ENCODE measurements at regions not wholly inside any gene's neighbourhood (a gene's known extent, or its start where the extent isn't known, plus 50 kb on each side); places are given as distances from the start of the nearest gene placed in this dataset.

DNA sequence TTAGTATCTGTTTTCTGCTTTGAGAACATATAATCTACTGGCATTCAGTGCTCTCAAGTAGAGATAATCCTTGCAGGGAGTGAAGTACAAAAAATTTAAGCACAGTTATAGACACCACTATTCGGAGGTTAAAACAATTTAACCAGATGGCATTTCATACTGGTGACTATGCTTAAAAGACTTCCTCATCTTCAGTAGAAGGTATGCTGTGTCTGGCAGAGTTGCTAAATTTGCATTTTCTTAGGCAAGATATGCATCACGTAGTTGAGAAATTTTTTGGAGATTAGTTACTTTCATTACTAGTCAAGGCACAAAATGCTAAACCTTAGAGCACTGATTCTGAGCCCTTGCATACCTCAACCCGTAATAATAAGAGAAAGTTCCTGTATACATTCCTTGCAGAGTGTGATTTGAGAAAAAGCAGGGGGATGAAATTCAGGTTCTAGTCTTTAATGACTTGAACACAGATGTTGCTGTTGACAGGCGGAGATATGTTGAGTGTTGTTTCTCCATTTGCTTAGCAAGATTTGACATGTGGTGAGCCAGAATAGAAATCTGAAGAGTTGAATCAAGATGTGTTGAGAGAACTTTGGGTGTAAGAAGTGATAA is 70.8 kb upstream of the STARD4 start:
- no peak for DNase-seq

GRCh38 chr5:111582451-111582850 is 70.1 kb upstream of the STARD4 start:
- no peak for DNase-seq

DNA sequence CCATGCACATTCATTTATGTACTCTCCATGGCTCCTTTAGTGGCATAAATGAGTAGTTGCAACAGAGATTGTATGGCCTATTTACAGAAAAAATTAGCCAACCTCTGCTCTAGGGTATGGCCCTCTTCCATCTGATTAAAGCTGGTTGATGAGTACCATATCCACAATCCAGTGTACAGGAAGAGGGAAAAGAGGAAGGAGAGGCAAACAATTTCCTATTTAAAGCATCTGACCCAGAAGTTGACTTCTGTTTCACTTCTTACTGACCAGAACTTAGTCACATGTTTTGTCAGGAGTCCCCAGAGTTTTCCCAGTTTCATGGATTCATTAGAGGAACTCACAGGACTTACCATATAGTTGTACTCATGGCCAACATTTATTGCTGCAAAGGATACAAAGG is 68.6 kb upstream of the STARD4 start:
- DNase-seq = no peak

DNA sequence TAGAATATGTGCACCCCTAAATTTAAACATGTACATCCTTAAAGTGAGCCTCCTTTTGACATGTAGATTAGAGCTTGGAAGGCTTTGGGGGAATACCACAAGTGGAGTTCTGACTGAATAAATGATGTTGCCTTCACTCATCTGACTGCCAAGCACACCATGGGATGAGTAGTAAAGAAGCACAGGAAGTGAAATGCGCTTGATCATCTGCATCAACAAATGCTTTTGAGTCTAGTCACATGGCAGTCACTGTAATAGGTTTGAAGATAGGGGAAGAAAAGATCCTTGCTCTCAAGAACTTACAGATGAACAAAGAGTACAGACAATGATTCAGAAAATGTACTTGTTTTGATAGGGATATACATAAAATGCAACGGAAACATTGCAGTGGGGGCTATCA is 62.0 kb upstream of the STARD4 start:
- no peak for DNase-seq

DNA sequence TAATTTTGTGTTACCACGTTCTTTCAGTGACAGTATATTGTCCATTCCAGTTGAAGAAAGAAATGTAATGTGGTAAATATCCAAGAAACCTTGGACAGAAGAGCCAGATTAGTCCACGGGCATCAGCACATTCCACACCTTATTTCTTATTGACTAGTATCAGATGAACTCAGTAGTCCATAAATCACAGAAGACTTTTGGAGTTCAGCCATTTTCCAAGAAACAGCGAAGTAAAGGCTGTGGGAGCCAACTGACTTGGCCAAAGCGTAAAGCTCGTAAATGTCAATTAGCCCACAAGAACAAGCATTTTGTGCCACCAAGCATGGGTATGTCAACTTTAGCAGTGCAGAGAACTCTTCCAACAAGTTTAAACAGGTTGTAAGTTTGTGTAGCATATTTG is 60.2 kb upstream of the STARD4 start:
- DNase-seq = no peak

- no peak for DNase-seq
Observed at GRCh38 chr5:111563031-111563822, 50.9 kb upstream of the STARD4 start.

DNA sequence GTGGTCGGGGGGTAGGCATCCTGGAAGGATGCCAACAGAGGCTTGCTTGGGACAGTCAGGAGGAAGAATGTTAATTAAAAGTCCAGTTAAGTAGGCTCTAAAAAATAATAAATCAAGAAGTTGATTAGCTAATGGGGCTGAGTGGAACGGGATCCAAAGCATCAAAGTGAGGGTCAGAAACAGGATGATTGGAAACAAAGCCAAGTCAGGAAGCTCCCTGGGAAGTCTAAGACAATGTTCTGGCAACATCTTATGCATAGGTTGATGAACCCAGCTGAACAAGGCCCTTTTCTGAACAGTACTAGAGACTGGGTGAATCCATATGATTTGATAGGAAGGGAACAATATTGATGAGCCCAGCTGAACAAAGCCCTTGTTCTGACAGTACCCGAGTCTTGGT is 50.2 kb upstream of the STARD4 start:
- no peak for DNase-seq

All from nucleus accumbens (tissue), 56 donors.